ENCODE measurements at regions not wholly inside any gene's neighbourhood (a gene's known extent, or its start where the extent isn't known, plus 50 kb on each side); places are given as distances from the start of the nearest gene placed in this dataset.

GRCh38 chr11:38456371-38456770 is 1858.3 kb upstream of the RAG2 start:
- in situ Hi-C loops (cut with MboI; ENCODE audit: low sequenced_read_pairs, unreplicated experiment) = no loop called here
- TF ChIP-seq CTCF (IDR thresholded peaks at IDR 0.05; ENCODE audit: borderline replicate concordance, control extremely low read depth, extremely low read depth, insufficient read depth, missing control alignments) = no peak
- DNase-seq (ENCODE audit: low spot score) = no peak

- in situ Hi-C loops (cut with MboI; ENCODE audit: low sequenced_read_pairs, unreplicated experiment) = no loop called here
- TF ChIP-seq CTCF (IDR thresholded peaks at IDR 0.05; ENCODE audit: borderline replicate concordance, control extremely low read depth, extremely low read depth, insufficient read depth, missing control alignments) = no peak
- DNase-seq (ENCODE audit: low spot score) = no peak
Measured at GRCh38 chr11:38448284-38448683, 1850.2 kb upstream of the RAG2 start.

- in situ Hi-C loops (cut with MboI; ENCODE audit: low sequenced_read_pairs, unreplicated experiment) = no loop called here
- DNase-seq (ENCODE audit: low spot score) = no peak
- TF ChIP-seq CTCF (IDR thresholded peaks at IDR 0.05; ENCODE audit: borderline replicate concordance, control extremely low read depth, extremely low read depth, insufficient read depth, missing control alignments) = no peak
Measured at GRCh38 chr11:38446336-38446735, 1848.3 kb upstream of the RAG2 start.

GRCh38 chr11:38438091-38438490 is 1840.1 kb upstream of the RAG2 start:
- in situ Hi-C loops (cut with MboI; ENCODE audit: low sequenced_read_pairs, unreplicated experiment) = no loop called here
- no peak for DNase-seq (ENCODE audit: low spot score)
- TF ChIP-seq CTCF (IDR thresholded peaks at IDR 0.05; ENCODE audit: borderline replicate concordance, control extremely low read depth, extremely low read depth, insufficient read depth, missing control alignments) = no peak

GRCh38 chr11:38425578-38425977 is 1827.5 kb upstream of the RAG2 start:
- no peak for TF ChIP-seq CTCF (IDR thresholded peaks at IDR 0.05; ENCODE audit: borderline replicate concordance, control extremely low read depth, extremely low read depth, insufficient read depth, missing control alignments)
- in situ Hi-C loops (cut with MboI; ENCODE audit: low sequenced_read_pairs, unreplicated experiment) = no loop called here

GRCh38 chr11:38423042-38423441 is 1825.0 kb upstream of the RAG2 start:
- DNase-seq (ENCODE audit: low spot score) = no peak
- TF ChIP-seq CTCF (IDR thresholded peaks at IDR 0.05; ENCODE audit: borderline replicate concordance, control extremely low read depth, extremely low read depth, insufficient read depth, missing control alignments) = no peak
- in situ Hi-C loops (cut with MboI; ENCODE audit: low sequenced_read_pairs, unreplicated experiment) = no loop called here

More at GRCh38 chr11:38425578-38425977, 1827.5 kb upstream of the RAG2 start:
- no peak for DNase-seq (ENCODE audit: low spot score)

GRCh38 chr11:38416141-38416540 is 1818.1 kb upstream of the RAG2 start:
- no peak for DNase-seq (ENCODE audit: low spot score)
- in situ Hi-C loops (cut with MboI; ENCODE audit: low sequenced_read_pairs, unreplicated experiment) = no loop called here
- TF ChIP-seq CTCF (IDR thresholded peaks at IDR 0.05; ENCODE audit: borderline replicate concordance, control extremely low read depth, extremely low read depth, insufficient read depth, missing control alignments) = no peak

Measured in GM13976 (cell line).